Spleen (tissue), 11 donors: ENCODE measurements at regions not wholly inside any gene's neighbourhood (a gene's known extent, or its start where the extent isn't known, plus 50 kb on each side); places are given as distances from the start of the nearest gene placed in this dataset.

ENCODE experiments used
- DNase-seq: peaks from one replicate; pipeline ENCODE4 v3.0.0-alpha.2; 2020
- H3K27ac ChIP-seq, 8 donors: fragments of 200-600 bp; sonication (generic) in 7 of 8; 1 replicate in 4 of 8; 2 replicates in 4 of 8; pipeline versions ENCODE4 v1.5.0 to v1.8.0; 2016 to 2021; ENCODE audit warnings: inconsistent platforms in 4 of 8, mild to moderate bottlenecking in 4 of 8, moderate library complexity in 1 of 8
- H3K27me3 ChIP-seq, 7 donors: fragments of 200-600 bp; sonication (generic) in 6 of 7; replicated peaks in 1 of 7; 1 replicate in 4 of 7; 2 replicates in 3 of 7; pipeline versions ENCODE4 v1.5.0 to v1.8.0; 2016 to 2021; ENCODE audit warnings: inconsistent platforms in 3 of 7, mild to moderate bottlenecking in 1 of 7
- H3K36me3 ChIP-seq, 6 donors: fragments of 200-600 bp; sonication (generic) in 5 of 6; 1 replicate in 4 of 6; 2 replicates in 2 of 6; pipeline versions ENCODE4 v1.5.0 to v1.8.0; 2016 to 2021; ENCODE audit warnings: inconsistent platforms in 2 of 6
- H3K4me1 ChIP-seq, 6 donors: fragments of 200-600 bp; sonication (generic) in 5 of 6; 1 replicate in 3 of 6; 2 replicates in 3 of 6; pipeline versions ENCODE4 v1.5.0 to v1.8.0; 2016 to 2021; ENCODE audit warnings: inconsistent platforms in 3 of 6
- H3K4me3 ChIP-seq, 8 donors: fragments of 200-600 bp; sonication (generic) in 7 of 8; 1 replicate in 4 of 8; 2 replicates in 4 of 8; pipeline versions ENCODE4 v1.5.0 to v1.8.0; 2016 to 2021; ENCODE audit warnings: inconsistent platforms in 4 of 8, mild to moderate bottlenecking in 4 of 8, moderate library complexity in 2 of 8
- H3K9me3 ChIP-seq, 8 donors: fragments of 200-600 bp; sonication (generic) in 7 of 8; 1 replicate in 4 of 8; 2 replicates in 4 of 8; pipeline versions ENCODE4 v1.5.0 to v1.8.0; 2016 to 2021; ENCODE audit warnings: inconsistent platforms in 4 of 8
- CTCF ChIP-seq, 11 experiments: fragments of 200-600 bp in 7 of 11; fragments of 450-650 bp in 4 of 11; sonication (generic) in 4 of 11; IDR thresholded peaks in 8 of 11; conservative IDR thresholded peaks in 3 of 11; 1 replicate in 7 of 11; 2 replicates in 4 of 11; pipeline versions ENCODE4 v1.4.0 to v1.8.0; 2016 to 2021; ENCODE audit warnings: antibody characterized with exemption in 11 of 11, inconsistent platforms in 4 of 11, mild to moderate bottlenecking in 1 of 11
- POLR2A ChIP-seq, 3 donors: fragments of 450-650 bp; IDR thresholded peaks; one replicate each; pipeline ENCODE4 v1.5.1; 2017; ENCODE audit warnings: antibody characterized with exemption in 3 of 3, mild to moderate bottlenecking in 1 of 3
- POLR2AphosphoS5 ChIP-seq, 3 donors: sonication (generic); formaldehyde crosslinking; IDR thresholded peaks; one replicate each; pipeline ENCODE4 v1.5.1; 2017; ENCODE audit warnings: antibody characterized with exemption in 3 of 3
- WGBS, 5 donors: extraction: QIAGEN DNeasy Blood & Tissue Kit in 3 of 5; methylation state at CpG; one replicate each; pipeline versions ENCODE4 v1.1.5 to v1.1.7; 2013 to 2018; 5-methylcytosine and 5-hydroxymethylcytosine counted together
- intact Hi-C: fragments of 100-400 bp; cut with DNase I; formaldehyde crosslinking; loops from one replicate; pipeline ENCODE4 v1.15.0; 2023; ENCODE audit warnings: low total_unique reads
- donor health status: healthy with polysubstance abuse.
- donor health status: DM: no; HTN: no; CAD: no; lungs with moderate emphysema.
- donor health status: DM: no; HTN: no; CAD: no.
- donor health status: Bipolar disorder and iron deficiency.
- donor health status: healthy.
- donor health status: DM: no; HTN: no; CAD: no.
- donor health status: DM: yes; HTN: yes; CAD: no.

DNA sequence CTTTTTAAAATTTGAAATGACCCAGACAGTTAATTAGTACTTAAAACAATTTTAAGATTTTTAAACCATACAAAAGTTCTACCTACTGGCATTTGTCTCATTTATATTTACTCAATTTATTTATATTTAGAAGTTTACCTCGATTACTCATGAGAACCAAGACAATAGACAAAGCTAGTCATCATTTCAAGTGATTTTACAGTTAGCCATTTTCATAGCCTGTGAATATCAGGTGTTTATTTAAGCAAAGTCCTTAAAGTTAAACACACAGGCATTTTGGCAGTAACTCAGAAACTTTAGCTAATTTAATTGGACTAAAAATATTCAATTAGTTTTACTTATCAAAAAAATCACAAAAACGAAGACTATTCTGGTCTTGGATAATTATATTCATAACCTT is 101.6 kb upstream of the KIF2B start:
- no peak overlapping the region for H3K27ac ChIP-seq
- DNase-seq: no peak
- H3K9me3 ChIP-seq: peaks cover 0 to 31% (median 9%) of the 10 kb centered on the region in 8 donors
- H3K36me3 ChIP-seq: no peaks in the 10 kb centered on the region
- H3K4me1 ChIP-seq: no peaks in the 10 kb centered on the region
- H3K27me3 ChIP-seq: no peaks in the 10 kb centered on the region
- TF ChIP-seq POLR2AphosphoS5 (IDR thresholded peaks at IDR 0.05) (no peak), CTCF (IDR thresholded peaks at IDR 0.05 in 8 of 11, conservative IDR thresholded peaks at IDR 0.05 in 3 of 11) (no peak)
- intact Hi-C loops: no loop called here
- H3K4me3 ChIP-seq: no peak overlapping the region
- 42 to 62% (median 51%) methylated on average over 2 of the region's 2 CpGs for WGBS, 5 donors

- no peaks in the 10 kb centered on the region for H3K36me3 ChIP-seq
These were observed 103.5 kb upstream of the KIF2B start for GRCh38 chr17:53719229-53719628.

GRCh38 chr17:53707566-53707965 is 115.2 kb upstream of the KIF2B start:
- 76 to 88% (median 77%) methylated on average over 4 of the region's 4 CpGs for WGBS, 5 donors
- TF ChIP-seq CTCF (IDR thresholded peaks at IDR 0.05 in 8 of 11, conservative IDR thresholded peaks at IDR 0.05 in 3 of 11) (no peak), POLR2A (IDR thresholded peaks at IDR 0.05) (no peak), POLR2AphosphoS5 (IDR thresholded peaks at IDR 0.05) (no peak)
- Histone ChIP-seq H3K27ac (no peak overlapping the region), H3K27me3 (no peaks in the 10 kb centered on the region), H3K36me3 (no peaks in the 10 kb centered on the region), H3K4me1 (no peaks in the 10 kb centered on the region), H3K9me3 (peaks cover 0 to 31% (median 7%) of the 10 kb centered on the region in 8 donors), H3K4me3 (no peak overlapping the region)
- no peak for DNase-seq
- intact Hi-C loops: no loop called here

More at GRCh38 chr17:53719229-53719628, 103.5 kb upstream of the KIF2B start:
- Histone ChIP-seq H3K27ac (no peak overlapping the region), H3K9me3 (peaks cover 0 to 19% (median 0%) of the 10 kb centered on the region in 8 donors), H3K27me3 (no peaks in the 10 kb centered on the region), H3K4me3 (no peak overlapping the region), H3K4me1 (no peaks in the 10 kb centered on the region)
- DNase-seq: no peak
- TF ChIP-seq CTCF (IDR thresholded peaks at IDR 0.05 in 8 of 11, conservative IDR thresholded peaks at IDR 0.05 in 3 of 11) (no peak), POLR2A (IDR thresholded peaks at IDR 0.05) (no peak), POLR2AphosphoS5 (IDR thresholded peaks at IDR 0.05) (no peak)
- intact Hi-C loops: no loop called here

DNA sequence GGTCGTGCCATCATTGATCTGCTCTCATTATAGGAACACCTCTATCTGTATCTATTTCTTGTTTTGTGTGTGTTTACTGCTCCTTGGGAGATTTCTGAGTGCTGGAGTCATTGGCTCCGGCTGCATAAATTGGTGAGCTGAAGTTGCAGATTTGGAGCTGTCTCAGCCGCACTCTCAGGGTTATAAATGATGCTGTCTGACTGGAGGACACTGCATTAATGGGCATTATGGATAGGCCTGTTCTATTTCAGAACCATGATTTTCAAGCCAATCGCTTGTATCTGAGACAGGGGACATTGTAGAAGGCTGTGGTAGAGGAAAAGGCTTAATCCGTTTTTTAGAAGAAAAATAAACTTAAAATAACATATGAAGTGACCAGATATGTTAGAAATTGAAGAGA is 126.4 kb upstream of the KIF2B start:
- H3K9me3 ChIP-seq: peaks cover 0 to 6% (median 0%) of the 10 kb centered on the region in 8 donors
- no peaks in the 10 kb centered on the region for H3K27me3 ChIP-seq
- H3K27ac ChIP-seq: no peak overlapping the region
- DNase-seq: no peak
- WGBS, 5 donors: 59 to 76% (median 66%) methylated on average over 5 of the region's 5 CpGs
- TF ChIP-seq CTCF (IDR thresholded peaks at IDR 0.05 in 8 of 11, conservative IDR thresholded peaks at IDR 0.05 in 3 of 11) (no peak), POLR2AphosphoS5 (IDR thresholded peaks at IDR 0.05) (no peak), POLR2A (IDR thresholded peaks at IDR 0.05) (no peak)
- no peaks in the 10 kb centered on the region for H3K36me3 ChIP-seq
- no peak overlapping the region for H3K4me3 ChIP-seq
- no peaks in the 10 kb centered on the region for H3K4me1 ChIP-seq
- intact Hi-C loops: no loop called here
